ENCODE measurements at regions not wholly inside any gene's neighbourhood (a gene's known extent, or its start where the extent isn't known, plus 50 kb on each side); places are given as distances from the start of the nearest gene placed in this dataset.
"Not testable (repeated sequence)": the region's sequence is repeated elsewhere in the genome, so short reads cannot be mapped to it uniquely, and the experiment has no call there.

DNA sequence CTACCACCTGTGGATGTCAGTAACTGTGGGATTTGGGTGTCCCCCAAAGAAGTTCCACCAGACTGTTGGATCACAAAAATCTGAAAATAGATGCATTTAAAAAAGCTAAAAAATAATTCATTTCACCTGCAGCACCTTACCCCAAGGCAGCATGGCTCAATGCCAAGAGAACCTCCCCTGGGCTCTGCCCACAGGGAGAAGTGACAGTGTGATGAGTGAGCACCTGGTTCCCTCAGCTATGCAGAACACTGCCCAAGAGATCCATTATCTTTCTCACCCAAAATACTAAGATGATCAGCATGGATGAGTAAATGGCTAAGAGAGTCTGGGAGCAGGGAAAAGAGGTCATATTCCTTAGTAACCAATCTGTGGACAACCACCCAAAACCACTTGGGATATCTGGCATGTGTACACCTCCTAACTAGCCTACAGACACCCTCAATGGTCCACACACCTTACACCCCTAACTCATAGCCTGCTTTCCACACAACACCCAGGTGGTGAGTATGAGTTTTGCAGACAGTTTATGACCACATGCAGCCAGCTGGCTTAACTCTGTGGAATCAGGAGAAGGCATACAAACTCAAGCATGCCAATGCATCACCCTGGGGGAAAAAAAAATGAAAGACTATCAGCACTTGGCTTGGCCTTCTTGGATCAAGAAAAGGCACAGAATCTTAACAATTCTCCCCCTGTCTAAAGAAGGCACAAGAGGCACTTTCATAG lies 416.5 kb upstream of the SMIM31 start:
- TF ChIP-seq, protein P1, sequence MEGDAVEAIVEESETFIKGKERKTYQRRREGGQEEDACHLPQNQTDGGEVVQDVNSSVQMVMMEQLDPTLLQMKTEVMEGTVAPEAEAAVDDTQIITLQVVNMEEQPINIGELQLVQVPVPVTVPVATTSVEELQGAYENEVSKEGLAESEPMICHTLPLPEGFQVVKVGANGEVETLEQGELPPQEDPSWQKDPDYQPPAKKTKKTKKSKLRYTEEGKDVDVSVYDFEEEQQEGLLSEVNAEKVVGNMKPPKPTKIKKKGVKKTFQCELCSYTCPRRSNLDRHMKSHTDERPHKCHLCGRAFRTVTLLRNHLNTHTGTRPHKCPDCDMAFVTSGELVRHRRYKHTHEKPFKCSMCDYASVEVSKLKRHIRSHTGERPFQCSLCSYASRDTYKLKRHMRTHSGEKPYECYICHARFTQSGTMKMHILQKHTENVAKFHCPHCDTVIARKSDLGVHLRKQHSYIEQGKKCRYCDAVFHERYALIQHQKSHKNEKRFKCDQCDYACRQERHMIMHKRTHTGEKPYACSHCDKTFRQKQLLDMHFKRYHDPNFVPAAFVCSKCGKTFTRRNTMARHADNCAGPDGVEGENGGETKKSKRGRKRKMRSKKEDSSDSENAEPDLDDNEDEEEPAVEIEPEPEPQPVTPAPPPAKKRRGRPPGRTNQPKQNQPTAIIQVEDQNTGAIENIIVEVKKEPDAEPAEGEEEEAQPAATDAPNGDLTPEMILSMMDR (IDR thresholded peaks at IDR 0.05; ENCODE audit: control extremely low read depth, extremely low read depth, low read depth, missing control alignments) = no peak
- ChIA-PET POLR2A (no interaction called here), CTCF (interaction anchor here (1.2 kb wide), 1 partner anchor 21 kb away, joined by 3 read pairs; no protein-coding TSS in a partner anchor)
- DNase-seq (ENCODE audit: extremely low spot score) = no peak

GRCh38 chr4:164343472-164343976 lies 410.4 kb upstream of the SMIM31 start:
- ChIA-PET POLR2A (no interaction called here), CTCF (interaction anchor here (1.3 kb wide), 1 partner anchor 17 kb away, joined by 3 read pairs; no protein-coding TSS in a partner anchor)
- no peak for DNase-seq (ENCODE audit: extremely low spot score)
- TF ChIP-seq, protein P1 (IDR thresholded peaks at IDR 0.05; ENCODE audit: control extremely low read depth, extremely low read depth, low read depth, missing control alignments) = no peak

DNA sequence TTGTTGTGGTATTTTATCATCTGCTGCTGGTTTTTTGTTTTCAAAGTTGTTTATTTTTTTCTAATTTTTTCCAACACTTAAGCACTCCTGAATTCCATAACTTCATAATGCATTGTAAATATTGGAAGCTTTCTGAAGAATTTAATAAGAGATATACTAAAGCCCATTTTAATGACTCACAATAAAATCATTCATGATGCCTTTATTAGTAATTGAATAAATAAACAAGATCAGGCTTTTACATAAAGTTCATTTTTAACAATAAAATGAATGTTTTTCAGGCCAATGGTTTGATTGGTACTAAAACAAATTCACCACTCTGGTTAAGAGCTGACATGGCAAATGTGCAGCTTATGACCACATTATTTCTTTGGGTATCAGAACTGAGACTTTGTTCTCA lies 408.2 kb upstream of the SMIM31 start:
- ChIA-PET CTCF (no interaction called here), POLR2A (no interaction called here)
- TF ChIP-seq, protein P1 (IDR thresholded peaks at IDR 0.05; ENCODE audit: control extremely low read depth, extremely low read depth, low read depth, missing control alignments) = no peak

GRCh38 chr4:164350061-164350460 lies 403.9 kb upstream of the SMIM31 start:
- POLR2A ChIA-PET = no interaction called here

More for the DNA sequence above, 408.2 kb upstream of the SMIM31 start:
- DNase-seq (ENCODE audit: extremely low spot score) = no peak

GRCh38 chr4:164350716-164351115 lies 403.2 kb upstream of the SMIM31 start:
- POLR2A ChIA-PET, CTCF ChIA-PET: not testable (repeated sequence)

More at GRCh38 chr4:164350061-164350460, 403.9 kb upstream of the SMIM31 start:
- TF ChIP-seq, protein P1 (IDR thresholded peaks at IDR 0.05; ENCODE audit: control extremely low read depth, extremely low read depth, low read depth, missing control alignments) = no peak
- CTCF ChIA-PET = interaction anchor here (0.6 kb wide), 1 partner anchor 743 kb away, joined by 3 read pairs; no protein-coding TSS in a partner anchor
- no peak for DNase-seq (ENCODE audit: extremely low spot score)

DNA sequence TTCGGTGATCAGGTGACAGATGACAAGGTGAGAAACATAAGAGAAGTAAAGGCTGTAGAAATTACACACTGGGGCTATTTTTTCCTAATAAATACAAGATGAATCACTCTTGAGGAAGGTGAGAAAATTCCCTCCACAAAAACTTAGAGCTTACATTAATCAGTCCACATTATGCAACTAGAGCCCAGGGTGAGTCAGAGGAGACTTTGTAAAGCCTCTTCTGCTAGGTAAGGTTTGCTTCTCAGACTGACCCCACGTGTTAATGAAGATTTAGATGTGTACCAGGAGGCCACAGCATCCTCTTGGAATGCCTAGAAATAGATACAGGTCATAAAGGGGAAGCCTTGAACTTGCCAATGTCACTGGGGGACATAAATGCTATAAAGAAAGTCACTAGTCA lies 396.0 kb upstream of the SMIM31 start:
- TF ChIP-seq, protein P1 (IDR thresholded peaks at IDR 0.05; ENCODE audit: control extremely low read depth, extremely low read depth, low read depth, missing control alignments) = no peak
- ChIA-PET CTCF (interaction anchor here (1.2 kb wide), 1 partner anchor 28 kb away, joined by 3 read pairs; no protein-coding TSS in a partner anchor), POLR2A (no interaction called here)
- no peak for DNase-seq (ENCODE audit: extremely low spot score)

More at GRCh38 chr4:164350716-164351115, 403.2 kb upstream of the SMIM31 start:
- DNase-seq (ENCODE audit: extremely low spot score) = not testable (repeated sequence)

DNA sequence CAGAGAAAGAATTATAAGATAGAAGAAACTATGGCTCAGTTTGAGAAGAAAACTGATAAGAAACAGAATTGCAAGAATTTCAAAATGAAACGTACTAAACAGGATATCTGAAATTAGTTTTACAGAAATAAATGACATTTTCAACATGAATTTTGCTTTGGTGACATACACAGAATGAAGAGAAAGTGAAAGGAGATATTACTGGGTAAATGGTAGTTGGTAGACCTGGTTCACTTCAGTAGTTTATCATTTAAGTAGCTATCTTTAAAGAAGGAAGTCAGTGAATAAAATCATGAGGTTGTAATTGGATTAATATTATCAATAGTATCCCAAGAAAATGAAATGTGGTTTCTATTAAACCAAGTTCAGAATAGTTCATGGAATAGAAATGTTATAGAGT lies 395.5 kb upstream of the SMIM31 start:
- TF ChIP-seq, protein P1 (IDR thresholded peaks at IDR 0.05; ENCODE audit: control extremely low read depth, extremely low read depth, low read depth, missing control alignments) = no peak

More for the DNA sequence above, 395.5 kb upstream of the SMIM31 start:
- ChIA-PET CTCF (interaction anchor here (0.9 to 2.6 kb wide), 3 partner anchors 20 to 28 kb away, joined by 3 to 5 read pairs (median 3); no protein-coding TSS in a partner anchor), POLR2A (no interaction called here)
- no peak for DNase-seq (ENCODE audit: extremely low spot score)

All from GM10248 (cell line).